Motor neuron (in vitro differentiated cells): ENCODE measurements at regions not wholly inside any gene's neighbourhood (a gene's known extent, or its start where the extent isn't known, plus 50 kb on each side); places are given as distances from the start of the nearest gene placed in this dataset.

Source experiments
- ATAC-seq, 8 experiments: fragments of 200-7000 bp; cut with Tn5 transposase; replicated peaks in 6 of 8; 2 replicates each; pipeline ENCODE4 v1.8.0; 2021; ENCODE audit warnings: mild to moderate bottlenecking in 8 of 8, moderate library complexity in 8 of 8
- H3K27ac ChIP-seq, 2 donors: fragments of 250-450 bp; sonication (Bioruptor Pico); 2 replicates each; pipeline ENCODE4 v1.9.0; 2021; ENCODE audit warnings: antibody characterized with exemption in 2 of 2, mild to moderate bottlenecking in 2 of 2, moderate library complexity in 1 of 2
- H3K4me1 ChIP-seq, 2 donors: fragments of 250-450 bp; sonication (Bioruptor Pico); replicated peaks in 1 of 2; 2 replicates each; pipeline ENCODE4 v1.6.1; 2021; ENCODE audit warnings: antibody characterized with exemption in 2 of 2, mild to moderate bottlenecking in 2 of 2, moderate library complexity in 1 of 2
- H3K4me3 ChIP-seq, 5 donors: fragments of 250-450 bp; sonication (Bioruptor Pico); 2 replicates each; pipeline ENCODE4 v1.9.0; 2021; ENCODE audit warnings: antibody characterized with exemption in 5 of 5, mild to moderate bottlenecking in 5 of 5, moderate library complexity in 4 of 5
- WGBS, 10 experiments: fragments of 450-650 bp; shearing (Covaris generic); methylation state at CpG; one replicate each; pipeline ENCODE4 v1.0.0; 2022; 5-methylcytosine and 5-hydroxymethylcytosine counted together
- in situ Hi-C, 9 experiments: fragments of 400-800 bp; cut with MboI; loops; one replicate each; pipeline ENCODE4 v1.15.0; 2021; ENCODE audit warnings: low sequenced_read_pairs in 9 of 9, low pct_unique_long_range_greater_than_20kb in 2 of 9; ENCODE audit not compliant: unreplicated experiment in 9 of 9

GRCh38 chr4:27624749-27625148, 764.1 kb downstream of the STIM2 start:
- Histone ChIP-seq H3K4me3 (no peak overlapping the region), H3K27ac (no peak overlapping the region), H3K4me1 (no peaks in the 10 kb centered on the region)
- no peak for ATAC-seq
- in situ Hi-C loops: no loop called here

- Histone ChIP-seq H3K4me3 (no peak overlapping the region), H3K4me1 (no peaks in the 10 kb centered on the region), H3K27ac (no peak overlapping the region)
- WGBS, 10 experiments: 0 to 100% (median 2%) methylated on average over 1 to 4 of the region's 4 CpGs; no CpG with 5 or more reads in 3 of the 10 experiments
- in situ Hi-C loops: no loop called here
- no peak for ATAC-seq
Measured at GRCh38 chr4:27628609-27629008, 768.0 kb downstream of the STIM2 start.

- ATAC-seq: no peak
- 7 to 93% (median 62%) methylated on average over 2 to 7 of the region's 7 CpGs for WGBS, 10 experiments
- Histone ChIP-seq H3K27ac (no peak overlapping the region), H3K4me1 (no peaks in the 10 kb centered on the region), H3K4me3 (no peak overlapping the region)
- in situ Hi-C loops: no loop called here
Measured at GRCh38 chr4:27629532-27630225, 769.0 kb downstream of the STIM2 start.

- WGBS, 10 experiments: 18 to 100% (median 88%) methylated on average over 1 to 6 of the region's 6 CpGs
Measured at GRCh38 chr4:27635936-27636913, 775.6 kb downstream of the STIM2 start.

GRCh38 chr4:27638163-27638915, 777.7 kb downstream of the STIM2 start:
- Histone ChIP-seq H3K27ac (no peak overlapping the region), H3K4me3 (no peak overlapping the region), H3K4me1 (no peaks in the 10 kb centered on the region)
- no peak for ATAC-seq
- in situ Hi-C loops: no loop called here
- WGBS, 10 experiments: 0 to 100% (median 79%) methylated on average over 2 of the region's 2 CpGs; no CpG with 5 or more reads in 1 of the 10 experiments

More at GRCh38 chr4:27635936-27636913, 775.6 kb downstream of the STIM2 start:
- no peak overlapping the region for H3K27ac ChIP-seq
- in situ Hi-C loops: no loop called here
- H3K4me3 ChIP-seq: no peak overlapping the region
- no peak for ATAC-seq
- no peaks in the 10 kb centered on the region for H3K4me1 ChIP-seq

- Histone ChIP-seq H3K4me3 (no peak overlapping the region), H3K4me1 (no peaks in the 10 kb centered on the region), H3K27ac (no peak overlapping the region)
- in situ Hi-C loops: no loop called here
- ATAC-seq: no peak
Measured at GRCh38 chr4:27643101-27643500, 782.5 kb downstream of the STIM2 start.

GRCh38 chr4:27648416-27648815, 787.8 kb downstream of the STIM2 start:
- no peak for ATAC-seq
- in situ Hi-C loops: no loop called here

GRCh38 chr4:27662426-27662825, 801.8 kb downstream of the STIM2 start:
- ATAC-seq: no peak
- Histone ChIP-seq H3K27ac (no peak overlapping the region), H3K4me1 (no peaks in the 10 kb centered on the region), H3K4me3 (no peak overlapping the region)
- 0 to 35% (median 28%) methylated on average over 1 to 3 of the region's 3 CpGs; no CpG with 5 or more reads in 1 of the 10 experiments for WGBS, 10 experiments
- in situ Hi-C loops: no loop called here

More at GRCh38 chr4:27648416-27648815, 787.8 kb downstream of the STIM2 start:
- H3K27ac ChIP-seq: no peak overlapping the region
- no peak overlapping the region for H3K4me3 ChIP-seq
- 11 to 100% (median 90%) methylated on average over 3 to 4 of the region's 4 CpGs; no CpG with 5 or more reads in 1 of the 10 experiments for WGBS, 10 experiments
- H3K4me1 ChIP-seq: no peaks in the 10 kb centered on the region

GRCh38 chr4:27666943-27667342, 806.3 kb downstream of the STIM2 start:
- 0 to 79% (median 30%) methylated on average over 1 to 3 of the region's 3 CpGs; no CpG with 5 or more reads in 2 of the 10 experiments for WGBS, 10 experiments
- peak in 2 of 8 experiments; percentile 34 to 50 for ATAC-seq
- no peak overlapping the region for H3K27ac ChIP-seq
- no peak overlapping the region for H3K4me3 ChIP-seq
- no peaks in the 10 kb centered on the region for H3K4me1 ChIP-seq
- in situ Hi-C loops: no loop called here

GRCh38 chr4:27668001-27668400, 807.4 kb downstream of the STIM2 start:
- no peaks in the 10 kb centered on the region for H3K4me1 ChIP-seq
- ATAC-seq: no peak
- in situ Hi-C loops: no loop called here
- no peak overlapping the region for H3K27ac ChIP-seq
- no peak overlapping the region for H3K4me3 ChIP-seq
- 19 to 97% (median 91%) methylated on average over 2 to 3 of the region's 3 CpGs for WGBS, 10 experiments

- no peak for ATAC-seq
- WGBS, 10 experiments: 0 to 100% (median 90%) methylated on average over 1 of the region's 1 CpG; no CpG with 5 or more reads in 4 of the 10 experiments
- in situ Hi-C loops: no loop called here
- no peaks in the 10 kb centered on the region for H3K4me1 ChIP-seq
- H3K27ac ChIP-seq: no peak overlapping the region
- H3K4me3 ChIP-seq: no peak overlapping the region
Measured at GRCh38 chr4:27678027-27678426, 817.4 kb downstream of the STIM2 start.

- Histone ChIP-seq H3K4me1 (peaks cover 5 to 12% of the 10 kb centered on the region in 2 donors), H3K4me3 (no peak overlapping the region), H3K27ac (no peak overlapping the region)
- in situ Hi-C loops: no loop called here
- ATAC-seq: peak; percentile 94 to 100 (median 97)
- WGBS, 10 experiments: 0 to 50% (median 8%) methylated on average over 2 to 8 of the region's 8 CpGs; no CpG with 5 or more reads in 3 of the 10 experiments
Measured at GRCh38 chr4:27684610-27685011, 824.0 kb downstream of the STIM2 start.

GRCh38 chr4:27685091-27685490, 824.5 kb downstream of the STIM2 start:
- WGBS, 10 experiments: 0 to 100% (median 67%) methylated on average over 1 of the region's 1 CpG; no CpG with 5 or more reads in 3 of the 10 experiments
- in situ Hi-C loops: no loop called here
- Histone ChIP-seq H3K4me1 (peaks cover 5 to 12% of the 10 kb centered on the region in 2 donors), H3K4me3 (no peak overlapping the region), H3K27ac (no peak overlapping the region)
- ATAC-seq: peak in 5 of 8 experiments; percentile 9 to 54 (median 23)
